K562 (cell line): ENCODE measurements at regions not wholly inside any gene's neighbourhood (a gene's known extent, or its start where the extent isn't known, plus 50 kb on each side); places are given as distances from the start of the nearest gene placed in this dataset.
"Not testable (repeated sequence)": the region's sequence is repeated elsewhere in the genome, so short reads cannot be mapped to it uniquely, and the experiment has no call there.

ENCODE experiments used
- CBX8 ChIP-seq: fragments of 200-600 bp; sonication (generic); IDR thresholded peaks from 2 replicates; pipeline ENCODE4 v1.6.1; 2012; ENCODE audit warnings: borderline replicate concordance, mixed run types, low read depth, mild to moderate bottlenecking, moderate library complexity, mixed read lengths, low read length, control low read depth, inconsistent platforms; ENCODE audit not compliant: poor library complexity, severe bottlenecking; ENCODE audit errors: extremely low read depth
- E2F1 ChIP-seq: sonication (generic); formaldehyde crosslinking; IDR thresholded peaks from 2 replicates; pipeline ENCODE4 v1.8.1; 2023; ENCODE audit warnings: mild to moderate bottlenecking, missing genetic modification reagents, moderate library complexity
- GABPB2 ChIP-seq: fragments of 250-450 bp; sonication (Bioruptor Pico); conservative IDR thresholded peaks from 2 replicates; pipeline ENCODE4 v1.5.1; 2021; ENCODE audit warnings: mild to moderate bottlenecking
- GTF3C2 ChIP-seq: IDR thresholded peaks from 3 replicates; pipeline ENCODE4 v1.6.1; 2011; ENCODE audit warnings: borderline replicate concordance, mild to moderate bottlenecking, moderate library complexity; ENCODE audit not compliant: insufficient read length; ENCODE audit errors: extremely low read depth
- POLR2AphosphoS5 ChIP-seq: IDR thresholded peaks from 2 replicates; pipeline ENCODE4 v1.6.1; 2011; ENCODE audit warnings: mild to moderate bottlenecking, low read depth, low read length, moderate library complexity; ENCODE audit not compliant: control insufficient read depth, insufficient read depth
- TAF9B ChIP-seq: fragments of 450-650 bp; IDR thresholded peaks from 2 replicates; pipeline ENCODE4 v1.6.1; 2018; ENCODE audit warnings: mild to moderate bottlenecking; ENCODE audit not compliant: partially characterized antibody
- TCF7L2 ChIP-seq: fragments of 150-350 bp; IDR thresholded peaks from 2 replicates; pipeline ENCODE4 v1.6.1; 2016; ENCODE audit warnings: low read depth, mild to moderate bottlenecking, low read length, moderate library complexity
- ZKSCAN8 ChIP-seq: fragments of 200-800 bp; sonication (Bioruptor generic); IDR thresholded peaks from 2 replicates; pipeline ENCODE4 v1.6.1; 2016; ENCODE audit warnings: missing genetic modification characterization, missing compliant biosample characterization
- ZNF695 ChIP-seq: fragments of 450-650 bp; formaldehyde crosslinking; IDR thresholded peaks from 2 replicates; pipeline ENCODE4 v1.4.0; 2020; ENCODE audit warnings: mild to moderate bottlenecking, moderate library complexity
- TF ChIP-seq, protein P1 (sequence below), 2 experiments: fragments of 450-650 bp; formaldehyde crosslinking in 1 of 2; IDR thresholded peaks; 2 replicates each; pipeline versions ENCODE4 v1.4.0 to v1.6.1; 2014 to 2020; ENCODE audit warnings: mild to moderate bottlenecking in 2 of 2, borderline replicate concordance in 1 of 2, low read depth in 1 of 2
- TF ChIP-seq, protein P2 (sequence below): fragments of 250-450 bp; sonication (Bioruptor Pico); IDR thresholded peaks from 2 replicates; pipeline ENCODE4 v1.5.0; 2021; ENCODE audit warnings: mild to moderate bottlenecking, borderline replicate concordance

DNA sequence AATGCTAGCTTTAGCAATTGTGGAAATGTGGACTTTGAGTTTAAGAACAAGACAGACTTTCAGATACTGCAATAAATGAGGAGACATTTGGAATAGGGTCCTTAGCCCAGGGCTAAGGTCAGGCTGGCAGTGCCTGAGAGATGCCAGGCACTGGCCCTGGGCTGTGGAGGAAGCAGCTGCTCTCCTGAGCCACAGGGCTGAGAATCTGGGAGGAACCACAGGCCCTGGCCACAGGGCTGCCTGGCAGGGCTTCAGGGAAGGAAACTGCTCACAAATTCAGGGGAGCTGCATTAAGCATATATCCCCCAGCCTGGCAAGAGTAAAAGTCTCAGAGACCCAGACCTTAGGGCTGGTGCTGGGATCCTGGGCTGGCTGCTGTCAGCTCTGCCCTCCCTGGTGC is 305.1 kb downstream of the RPIA start:
- not testable (repeated sequence) for TF ChIP-seq TCF7L2; POLR2AphosphoS5; GABPB2 (CRISPR knock-in tag); GTF3C2; ZNF695 (CRISPR knock-in tag); E2F1 (CRISPR knock-in tag); CBX8; TAF9B; ZKSCAN8 (CRISPR knock-in tag)
- TF ChIP-seq, protein P1, sequence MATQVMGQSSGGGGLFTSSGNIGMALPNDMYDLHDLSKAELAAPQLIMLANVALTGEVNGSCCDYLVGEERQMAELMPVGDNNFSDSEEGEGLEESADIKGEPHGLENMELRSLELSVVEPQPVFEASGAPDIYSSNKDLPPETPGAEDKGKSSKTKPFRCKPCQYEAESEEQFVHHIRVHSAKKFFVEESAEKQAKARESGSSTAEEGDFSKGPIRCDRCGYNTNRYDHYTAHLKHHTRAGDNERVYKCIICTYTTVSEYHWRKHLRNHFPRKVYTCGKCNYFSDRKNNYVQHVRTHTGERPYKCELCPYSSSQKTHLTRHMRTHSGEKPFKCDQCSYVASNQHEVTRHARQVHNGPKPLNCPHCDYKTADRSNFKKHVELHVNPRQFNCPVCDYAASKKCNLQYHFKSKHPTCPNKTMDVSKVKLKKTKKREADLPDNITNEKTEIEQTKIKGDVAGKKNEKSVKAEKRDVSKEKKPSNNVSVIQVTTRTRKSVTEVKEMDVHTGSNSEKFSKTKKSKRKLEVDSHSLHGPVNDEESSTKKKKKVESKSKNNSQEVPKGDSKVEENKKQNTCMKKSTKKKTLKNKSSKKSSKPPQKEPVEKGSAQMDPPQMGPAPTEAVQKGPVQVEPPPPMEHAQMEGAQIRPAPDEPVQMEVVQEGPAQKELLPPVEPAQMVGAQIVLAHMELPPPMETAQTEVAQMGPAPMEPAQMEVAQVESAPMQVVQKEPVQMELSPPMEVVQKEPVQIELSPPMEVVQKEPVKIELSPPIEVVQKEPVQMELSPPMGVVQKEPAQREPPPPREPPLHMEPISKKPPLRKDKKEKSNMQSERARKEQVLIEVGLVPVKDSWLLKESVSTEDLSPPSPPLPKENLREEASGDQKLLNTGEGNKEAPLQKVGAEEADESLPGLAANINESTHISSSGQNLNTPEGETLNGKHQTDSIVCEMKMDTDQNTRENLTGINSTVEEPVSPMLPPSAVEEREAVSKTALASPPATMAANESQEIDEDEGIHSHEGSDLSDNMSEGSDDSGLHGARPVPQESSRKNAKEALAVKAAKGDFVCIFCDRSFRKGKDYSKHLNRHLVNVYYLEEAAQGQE (IDR thresholded peaks at IDR 0.05; ENCODE audit: borderline replicate concordance): not testable (repeated sequence)
- TF ChIP-seq, protein P1 (CRISPR knock-in tag; IDR thresholded peaks at IDR 0.05; ENCODE audit: low read depth): not testable (repeated sequence)
- TF ChIP-seq, protein P2, sequence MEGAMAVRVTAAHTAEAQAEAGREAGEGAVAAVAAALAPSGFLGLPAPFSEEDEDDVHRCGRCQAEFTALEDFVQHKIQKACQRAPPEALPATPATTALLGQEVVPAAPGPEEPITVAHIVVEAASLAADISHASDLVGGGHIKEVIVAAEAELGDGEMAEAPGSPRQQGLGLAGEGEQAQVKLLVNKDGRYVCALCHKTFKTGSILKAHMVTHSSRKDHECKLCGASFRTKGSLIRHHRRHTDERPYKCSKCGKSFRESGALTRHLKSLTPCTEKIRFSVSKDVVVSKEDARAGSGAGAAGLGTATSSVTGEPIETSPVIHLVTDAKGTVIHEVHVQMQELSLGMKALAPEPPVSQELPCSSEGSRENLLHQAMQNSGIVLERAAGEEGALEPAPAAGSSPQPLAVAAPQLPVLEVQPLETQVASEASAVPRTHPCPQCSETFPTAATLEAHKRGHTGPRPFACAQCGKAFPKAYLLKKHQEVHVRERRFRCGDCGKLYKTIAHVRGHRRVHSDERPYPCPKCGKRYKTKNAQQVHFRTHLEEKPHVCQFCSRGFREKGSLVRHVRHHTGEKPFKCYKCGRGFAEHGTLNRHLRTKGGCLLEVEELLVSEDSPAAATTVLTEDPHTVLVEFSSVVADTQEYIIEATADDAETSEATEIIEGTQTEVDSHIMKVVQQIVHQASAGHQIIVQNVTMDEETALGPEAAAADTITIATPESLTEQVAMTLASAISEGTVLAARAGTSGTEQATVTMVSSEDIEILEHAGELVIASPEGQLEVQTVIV (CRISPR knock-in tag): not testable (repeated sequence)
